Brain microvascular endothelial cell (primary cell): ENCODE measurements at regions not wholly inside any gene's neighbourhood (a gene's known extent, or its start where the extent isn't known, plus 50 kb on each side); places are given as distances from the start of the nearest gene placed in this dataset.
A peak's percentile ranks its signal among the peaks of the same experiment; 100 is the strongest.

Source experiments
- DNase-seq: peaks from one replicate; pipeline ENCODE4 v3.0.0-alpha.2; 2020
- H3K27ac ChIP-seq: fragments of 250-450 bp; sonication (Bioruptor Pico); 2 replicates; pipeline ENCODE4 v1.5.1; 2020; ENCODE audit warnings: mild to moderate bottlenecking, moderate library complexity
- H3K27me3 ChIP-seq: fragments of 250-450 bp; sonication (Bioruptor Pico); replicated peaks from 2 replicates; pipeline ENCODE4 v1.5.1; 2020; ENCODE audit warnings: mild to moderate bottlenecking
- H3K36me3 ChIP-seq: fragments of 250-450 bp; sonication (Bioruptor Pico); replicated peaks from 2 replicates; pipeline ENCODE4 v1.5.1; 2020; ENCODE audit warnings: mild to moderate bottlenecking
- H3K4me3 ChIP-seq: 2 replicates; pipeline ENCODE4 v1.5.1; 2011; ENCODE audit warnings: low read depth, mild to moderate bottlenecking, control low read depth, low read length, moderate library complexity
- CTCF ChIP-seq: IDR thresholded peaks from 2 replicates; pipeline ENCODE4 v1.5.1; 2011; ENCODE audit warnings: low read depth, mild to moderate bottlenecking, moderate library complexity, low read length, control low read depth, inconsistent platforms; ENCODE audit errors: missing control alignments
- in situ Hi-C: cut with HindIII; loops from 2 replicates; pipeline ENCODE4 v1.10.0; 2017; ENCODE audit warnings: low sequenced_read_pairs, low pct_ligation_motif_present

- DNase-seq, result no peak
- in situ Hi-C loops, result no loop called here
- no peak for TF ChIP-seq CTCF
- H3K27me3 ChIP-seq, result no peaks in the 10 kb centered on the region
- H3K36me3 ChIP-seq, result no peaks in the 10 kb centered on the region
- no peak overlapping the region for H3K27ac ChIP-seq
- H3K4me3 ChIP-seq, result no peak overlapping the region
These were observed 529.5 kb downstream of the ETS1 start for GRCh38 chr11:128057786-128058395.

GRCh38 chr11:128055576-128056217, 531.7 kb downstream of the ETS1 start:
- no peaks in the 10 kb centered on the region for H3K36me3 ChIP-seq
- in situ Hi-C loops, result no loop called here
- TF ChIP-seq CTCF, result no peak
- no peaks in the 10 kb centered on the region for H3K27me3 ChIP-seq
- H3K27ac ChIP-seq, result no peak overlapping the region
- no peak for DNase-seq
- H3K4me3 ChIP-seq, result no peak overlapping the region

- TF ChIP-seq CTCF, result no peak
- H3K27ac ChIP-seq, result peak overlapping the region; percentile 98
- DNase-seq, result no peak
These were observed 533.1 kb downstream of the ETS1 start for GRCh38 chr11:128053981-128054931.

GRCh38 chr11:128052912-128053641, 534.3 kb downstream of the ETS1 start:
- no peak for TF ChIP-seq CTCF
- Histone ChIP-seq H3K4me3 (no peak overlapping the region), H3K36me3 (no peaks in the 10 kb centered on the region), H3K27ac (peak overlapping the region; percentile 98), H3K27me3 (no peaks in the 10 kb centered on the region)
- in situ Hi-C loops, result no loop called here
- DNase-seq, result peak; percentile 74

More at GRCh38 chr11:128053981-128054931, 533.1 kb downstream of the ETS1 start:
- H3K36me3 ChIP-seq, result no peaks in the 10 kb centered on the region
- in situ Hi-C loops, result no loop called here
- H3K4me3 ChIP-seq, result no peak overlapping the region
- no peaks in the 10 kb centered on the region for H3K27me3 ChIP-seq

GRCh38 chr11:128048121-128048520, 539.2 kb downstream of the ETS1 start:
- TF ChIP-seq CTCF, result no peak
- DNase-seq, result no peak
- H3K36me3 ChIP-seq, result no peaks in the 10 kb centered on the region
- no peaks in the 10 kb centered on the region for H3K27me3 ChIP-seq
- H3K27ac ChIP-seq, result no peak overlapping the region
- in situ Hi-C loops, result loop anchor here (25.0 kb wide), 2 partner anchors 114 to 639 kb away; partner anchors contain the start of gene FLI1
- no peak overlapping the region for H3K4me3 ChIP-seq
